HL-60 (cell line): ENCODE measurements at regions not wholly inside any gene's neighbourhood (a gene's known extent, or its start where the extent isn't known, plus 50 kb on each side); places are given as distances from the start of the nearest gene placed in this dataset.

ENCODE experiments used
- CTCF ChIP-seq: IDR thresholded peaks from one replicate; pipeline ENCODE4 v1.5.1; 2011; ENCODE audit warnings: low read length, control low read depth, inconsistent platforms; ENCODE audit not compliant: insufficient read depth
- GABPA ChIP-seq: IDR thresholded peaks from 2 replicates; pipeline ENCODE4 v1.6.1; 2012; ENCODE audit warnings: low read depth

DNA sequence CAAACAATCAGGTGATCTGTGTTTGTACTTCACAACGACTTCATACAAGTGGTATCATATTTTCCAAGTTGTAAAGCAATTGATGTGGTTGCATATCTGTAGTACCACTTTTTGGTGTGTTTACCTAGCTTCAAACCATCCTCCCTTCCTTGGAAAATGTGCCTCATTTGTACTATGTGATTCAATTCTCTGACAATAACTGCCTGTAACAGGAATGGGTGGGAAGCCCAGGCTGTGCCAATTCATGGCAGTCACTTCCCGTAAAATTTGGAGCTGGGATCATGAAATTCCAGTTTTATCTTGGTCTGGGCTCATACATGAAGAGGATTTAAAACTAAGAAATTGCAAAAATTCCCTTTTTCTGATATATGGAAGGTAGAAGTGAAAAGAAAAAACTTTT is 250.1 kb downstream of the DIO2 start:
- TF ChIP-seq CTCF: no peak
- no peak for TF ChIP-seq GABPA
